HEK293 (cell line): ENCODE measurements at regions not wholly inside any gene's neighbourhood (a gene's known extent, or its start where the extent isn't known, plus 50 kb on each side); places are given as distances from the start of the nearest gene placed in this dataset.

Source experiments
- CTCF ChIA-PET: fragments of 350-600 bp; formaldehyde crosslinking; extraction: SDS; loops from one replicate; lab custom pipeline; 2021; ENCODE audit warnings: antibody characterized with exemption; lab: Yijun Ruan, JAX
- POLR2A ChIA-PET: fragments of 300-600 bp; formaldehyde crosslinking; extraction: SDS; loops from one replicate; lab custom pipeline; 2020; ENCODE audit warnings: antibody characterized with exemption, inconsistent platforms; lab: Yijun Ruan, JAX
- H3K27ac ChIP-seq: fragments of 200-500 bp; sonication (Bioruptor generic); 2 replicates; pipeline ENCODE4 v1.5.1; 2014; ENCODE audit warnings: low read depth, low read length, control low read depth, inconsistent platforms; ENCODE audit errors: extremely low read depth
- H3K36me3 ChIP-seq, 2 experiments: fragments of 200-500 bp in 1 of 2; sonication (Bioruptor generic) in 1 of 2; 1 replicate in 1 of 2; 2 replicates in 1 of 2; pipeline ENCODE4 v1.5.1; 2014 to 2017; ENCODE audit warnings: inconsistent platforms in 2 of 2, low read length in 2 of 2; ENCODE audit not compliant: control insufficient read depth in 2 of 2, insufficient read depth in 1 of 2
- H3K4me1 ChIP-seq: fragments of 200-500 bp; sonication (Bioruptor generic); 2 replicates; pipeline ENCODE4 v1.5.1; 2014; ENCODE audit warnings: mild to moderate bottlenecking, low read length, inconsistent platforms; ENCODE audit not compliant: control insufficient read depth, insufficient read depth
- H3K4me3 ChIP-seq: 2 replicates; pipeline ENCODE4 v1.5.1; 2011; ENCODE audit warnings: low read depth, mild to moderate bottlenecking, control low read depth, low read length, moderate library complexity
- H3K9me3 ChIP-seq: fragments of 200-500 bp; sonication (Bioruptor generic); 2 replicates; pipeline ENCODE4 v1.5.1; 2014; ENCODE audit warnings: low read depth, low read length, inconsistent platforms; ENCODE audit not compliant: control insufficient read depth, insufficient read depth
- AEBP2 ChIP-seq: fragments of 450-650 bp; formaldehyde crosslinking; IDR thresholded peaks from 2 replicates; pipeline ENCODE4 v1.5.1; 2016; ENCODE audit warnings: missing biosample characterization, missing genetic modification characterization, borderline replicate concordance
- EGR2 ChIP-seq: fragments of 450-650 bp; formaldehyde crosslinking; IDR thresholded peaks from 2 replicates; pipeline ENCODE4 v1.5.1; 2016; ENCODE audit warnings: low read depth, missing biosample characterization, missing genetic modification characterization
- GFI1B ChIP-seq: fragments of 450-650 bp; formaldehyde crosslinking; IDR thresholded peaks from 2 replicates; pipeline ENCODE4 v1.5.1; 2016; ENCODE audit warnings: missing biosample characterization, missing genetic modification characterization
- GLI4 ChIP-seq: fragments of 450-650 bp; formaldehyde crosslinking; IDR thresholded peaks from 2 replicates; pipeline ENCODE4 v1.5.1; 2016; ENCODE audit warnings: missing biosample characterization, missing genetic modification characterization
- HOXA7 ChIP-seq: sonication (generic); formaldehyde crosslinking; IDR thresholded peaks from 2 replicates; pipeline ENCODE4 v1.8.1; 2022; ENCODE audit warnings: missing genetic modification reagents, borderline replicate concordance
- MYNN ChIP-seq: fragments of 450-650 bp; formaldehyde crosslinking; IDR thresholded peaks from 2 replicates; pipeline ENCODE4 v1.5.1; 2016; ENCODE audit warnings: missing biosample characterization, missing genetic modification characterization, borderline replicate concordance
- PRDM6 ChIP-seq: fragments of 450-650 bp; formaldehyde crosslinking; IDR thresholded peaks from 2 replicates; pipeline ENCODE4 v1.5.1; 2017; ENCODE audit warnings: missing biosample characterization, missing genetic modification characterization
- ZBTB20 ChIP-seq: fragments of 450-650 bp; formaldehyde crosslinking; IDR thresholded peaks from 2 replicates; pipeline ENCODE4 v1.5.1; 2016; ENCODE audit warnings: missing biosample characterization, missing genetic modification characterization
- ZBTB44 ChIP-seq: fragments of 450-650 bp; IDR thresholded peaks from 2 replicates; pipeline ENCODE4 v1.5.1; 2018; ENCODE audit warnings: missing biosample characterization, mild to moderate bottlenecking, missing genetic modification characterization
- ZFP3 ChIP-seq: fragments of 450-650 bp; formaldehyde crosslinking; IDR thresholded peaks from 2 replicates; pipeline ENCODE4 v1.5.1; 2016; ENCODE audit warnings: low read depth, missing biosample characterization, missing genetic modification characterization
- ZFP41 ChIP-seq: fragments of 450-650 bp; formaldehyde crosslinking; IDR thresholded peaks from 2 replicates; pipeline ENCODE4 v1.5.1; 2016; ENCODE audit warnings: missing biosample characterization, missing genetic modification characterization, borderline replicate concordance
- ZNF114 ChIP-seq: fragments of 450-650 bp; formaldehyde crosslinking; IDR thresholded peaks from 2 replicates; pipeline ENCODE4 v1.5.0; 2017; ENCODE audit warnings: missing biosample characterization, missing genetic modification characterization
- ZNF138 ChIP-seq: fragments of 450-650 bp; formaldehyde crosslinking; IDR thresholded peaks from 2 replicates; pipeline ENCODE4 v1.5.1; 2016; ENCODE audit warnings: missing biosample characterization, missing genetic modification characterization, borderline replicate concordance
- ZNF148 ChIP-seq: fragments of 450-650 bp; formaldehyde crosslinking; IDR thresholded peaks from 2 replicates; pipeline ENCODE4 v1.5.0; 2017; ENCODE audit warnings: missing biosample characterization, missing genetic modification characterization, borderline replicate concordance
- ZNF211 ChIP-seq: fragments of 450-650 bp; formaldehyde crosslinking; IDR thresholded peaks from 2 replicates; pipeline ENCODE4 v1.5.1; 2016; ENCODE audit warnings: low read depth, missing biosample characterization, missing genetic modification characterization
- ZNF248 ChIP-seq: fragments of 450-650 bp; formaldehyde crosslinking; IDR thresholded peaks from 2 replicates; pipeline ENCODE4 v1.5.1; 2017; ENCODE audit warnings: missing biosample characterization, missing genetic modification characterization
- ZNF280C ChIP-seq: fragments of 450-650 bp; formaldehyde crosslinking; IDR thresholded peaks from 2 replicates; pipeline ENCODE4 v1.5.1; 2016; ENCODE audit warnings: missing biosample characterization, missing genetic modification characterization
- ZNF292 ChIP-seq: fragments of 450-650 bp; formaldehyde crosslinking; IDR thresholded peaks from 2 replicates; pipeline ENCODE4 v1.5.1; 2016; ENCODE audit warnings: low read depth, missing biosample characterization, missing genetic modification characterization, borderline replicate concordance
- ZNF501 ChIP-seq: fragments of 450-650 bp; formaldehyde crosslinking; IDR thresholded peaks from 2 replicates; pipeline ENCODE4 v1.5.1; 2016; ENCODE audit warnings: missing biosample characterization, missing genetic modification characterization
- ZNF521 ChIP-seq: fragments of 450-650 bp; formaldehyde crosslinking; IDR thresholded peaks from 2 replicates; pipeline ENCODE4 v1.5.1; 2017; ENCODE audit warnings: missing biosample characterization, mild to moderate bottlenecking, missing genetic modification characterization
- ZNF560 ChIP-seq: fragments of 450-650 bp; formaldehyde crosslinking; IDR thresholded peaks from 2 replicates; pipeline ENCODE4 v1.5.1; 2017; ENCODE audit warnings: missing biosample characterization, missing genetic modification characterization, borderline replicate concordance
- ZNF621 ChIP-seq: fragments of 450-650 bp; formaldehyde crosslinking; IDR thresholded peaks from 2 replicates; pipeline ENCODE4 v1.5.1; 2017; ENCODE audit warnings: missing biosample characterization, missing genetic modification characterization
- ZNF658 ChIP-seq: fragments of 450-650 bp; formaldehyde crosslinking; IDR thresholded peaks from 2 replicates; pipeline ENCODE4; 2016; ENCODE audit warnings: missing biosample characterization, missing genetic modification characterization
- ZNF843 ChIP-seq: fragments of 450-650 bp; formaldehyde crosslinking; IDR thresholded peaks from 2 replicates; pipeline ENCODE4 v1.5.1; 2016; ENCODE audit warnings: missing biosample characterization, missing genetic modification characterization
- ZXDB ChIP-seq: fragments of 450-650 bp; formaldehyde crosslinking; IDR thresholded peaks from 2 replicates; pipeline ENCODE4 v1.5.1; 2016; ENCODE audit warnings: missing biosample characterization, missing genetic modification characterization

- no peak for TF ChIP-seq ZNF248
- no peak for TF ChIP-seq ZFP41
- TF ChIP-seq ZNF114 (tag by site-specific recombination), result no peak
- TF ChIP-seq AEBP2 (tag by site-specific recombination), result no peak
- TF ChIP-seq MYNN (tag by site-specific recombination), result no peak
- TF ChIP-seq GFI1B (tag by site-specific recombination), result no peak
- no peak for TF ChIP-seq ZBTB44 (tag by site-specific recombination)
- TF ChIP-seq GLI4 (tag by site-specific recombination), result no peak
- no peak for TF ChIP-seq ZNF621 (tag by site-specific recombination)
- no peak for TF ChIP-seq ZNF211 (tag by site-specific recombination)
- TF ChIP-seq ZXDB (tag by site-specific recombination), result no peak
- TF ChIP-seq ZNF148, result no peak
- TF ChIP-seq HOXA7, result no peak
- no peak for TF ChIP-seq ZNF292
- TF ChIP-seq ZNF560 (tag by site-specific recombination), result no peak
- H3K9me3 ChIP-seq, result no peaks in the 10 kb centered on the region
- H3K27ac ChIP-seq, result no peak overlapping the region
- POLR2A ChIA-PET, result no interaction called here
- no peaks in the 10 kb centered on the region for H3K4me1 ChIP-seq
- CTCF ChIA-PET, result interaction anchor here (0.5 to 2.1 kb wide), 12 partner anchors 9 to 541 kb away, joined by 3 to 18 read pairs (median 3); no protein-coding TSS in a partner anchor
- H3K36me3 ChIP-seq, result no peaks in the 10 kb centered on the region
- no peak overlapping the region for H3K4me3 ChIP-seq
These were observed 358.0 kb downstream of the CTTN start for GRCh38 chr11:70756341-70756740.

GRCh38 chr11:70756756-70757155 lies 358.4 kb downstream of the CTTN start:
- H3K4me1 ChIP-seq, result no peaks in the 10 kb centered on the region
- POLR2A ChIA-PET, result no interaction called here
- no peaks in the 10 kb centered on the region for H3K9me3 ChIP-seq
- no peak overlapping the region for H3K4me3 ChIP-seq
- no peaks in the 10 kb centered on the region for H3K36me3 ChIP-seq
- no peak overlapping the region for H3K27ac ChIP-seq
- CTCF ChIA-PET, result interaction anchor here (0.5 to 2.1 kb wide), 5 partner anchors 9 to 288 kb away, joined by 3 to 18 read pairs (median 4); no protein-coding TSS in a partner anchor
- no peak for TF ChIP-seq ZNF843 (tag by site-specific recombination)
- TF ChIP-seq PRDM6 (tag by site-specific recombination), result no peak
- no peak for TF ChIP-seq ZNF138 (tag by site-specific recombination)
- TF ChIP-seq ZFP3 (tag by site-specific recombination), result no peak
- TF ChIP-seq ZNF521 (tag by site-specific recombination), result no peak
- no peak for TF ChIP-seq ZBTB20 (tag by site-specific recombination)
- TF ChIP-seq EGR2 (tag by site-specific recombination), result no peak
- no peak for TF ChIP-seq ZBTB44 (tag by site-specific recombination)
- no peak for TF ChIP-seq ZNF280C (tag by site-specific recombination)
- TF ChIP-seq ZNF658 (tag by site-specific recombination), result no peak
- no peak for TF ChIP-seq ZNF501 (tag by site-specific recombination)
